GM12801 (cell line): ENCODE measurements at regions not wholly inside any gene's neighbourhood (a gene's known extent, or its start where the extent isn't known, plus 50 kb on each side); places are given as distances from the start of the nearest gene placed in this dataset.

Source experiments
- TF ChIP-seq, protein P1 (sequence below): IDR thresholded peaks from one replicate; pipeline ENCODE4 v1.5.1; 2011; ENCODE audit warnings: control low read depth; ENCODE audit not compliant: insufficient read length; ENCODE audit errors: extremely low read depth

DNA sequence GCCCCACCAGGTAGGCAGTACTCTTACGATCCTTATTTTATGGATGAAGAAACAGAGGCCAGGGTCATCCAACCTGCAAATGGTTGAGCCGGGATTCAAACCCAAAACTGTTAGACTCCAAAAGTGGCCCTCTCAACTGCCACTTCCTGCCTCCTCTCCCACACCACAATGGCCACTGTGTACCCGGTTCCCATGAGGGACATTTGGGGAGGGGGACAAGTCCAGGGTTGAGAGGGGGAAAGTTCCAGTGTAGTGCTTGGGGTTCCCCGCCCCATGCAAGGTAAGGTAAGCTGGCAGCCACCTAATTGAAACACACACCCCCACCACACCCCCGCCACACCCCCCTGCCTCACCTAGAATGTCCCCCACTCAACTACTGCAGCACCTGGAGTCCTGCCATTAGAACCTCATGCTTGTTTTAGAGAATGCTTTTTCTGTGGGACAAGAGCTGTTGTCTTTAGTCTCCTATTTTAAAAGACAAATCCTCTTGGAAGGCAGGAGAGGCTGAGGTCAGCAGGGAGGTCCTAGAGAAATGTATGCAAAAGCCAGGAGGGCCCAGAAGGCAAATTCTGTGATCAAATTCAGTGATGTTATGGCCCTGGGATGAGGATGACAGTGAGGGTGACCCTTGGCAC is 145.2 kb downstream of the ZFP36L2 start:
- TF ChIP-seq, protein P1, sequence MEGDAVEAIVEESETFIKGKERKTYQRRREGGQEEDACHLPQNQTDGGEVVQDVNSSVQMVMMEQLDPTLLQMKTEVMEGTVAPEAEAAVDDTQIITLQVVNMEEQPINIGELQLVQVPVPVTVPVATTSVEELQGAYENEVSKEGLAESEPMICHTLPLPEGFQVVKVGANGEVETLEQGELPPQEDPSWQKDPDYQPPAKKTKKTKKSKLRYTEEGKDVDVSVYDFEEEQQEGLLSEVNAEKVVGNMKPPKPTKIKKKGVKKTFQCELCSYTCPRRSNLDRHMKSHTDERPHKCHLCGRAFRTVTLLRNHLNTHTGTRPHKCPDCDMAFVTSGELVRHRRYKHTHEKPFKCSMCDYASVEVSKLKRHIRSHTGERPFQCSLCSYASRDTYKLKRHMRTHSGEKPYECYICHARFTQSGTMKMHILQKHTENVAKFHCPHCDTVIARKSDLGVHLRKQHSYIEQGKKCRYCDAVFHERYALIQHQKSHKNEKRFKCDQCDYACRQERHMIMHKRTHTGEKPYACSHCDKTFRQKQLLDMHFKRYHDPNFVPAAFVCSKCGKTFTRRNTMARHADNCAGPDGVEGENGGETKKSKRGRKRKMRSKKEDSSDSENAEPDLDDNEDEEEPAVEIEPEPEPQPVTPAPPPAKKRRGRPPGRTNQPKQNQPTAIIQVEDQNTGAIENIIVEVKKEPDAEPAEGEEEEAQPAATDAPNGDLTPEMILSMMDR = no peak

GRCh38 chr2:43080571-43081021 is 145.8 kb downstream of the ZFP36L2 start:
- TF ChIP-seq, protein P1 = no peak

GRCh38 chr2:43078781-43079755 is 147.3 kb downstream of the ZFP36L2 start:
- TF ChIP-seq, protein P1 = no peak

DNA sequence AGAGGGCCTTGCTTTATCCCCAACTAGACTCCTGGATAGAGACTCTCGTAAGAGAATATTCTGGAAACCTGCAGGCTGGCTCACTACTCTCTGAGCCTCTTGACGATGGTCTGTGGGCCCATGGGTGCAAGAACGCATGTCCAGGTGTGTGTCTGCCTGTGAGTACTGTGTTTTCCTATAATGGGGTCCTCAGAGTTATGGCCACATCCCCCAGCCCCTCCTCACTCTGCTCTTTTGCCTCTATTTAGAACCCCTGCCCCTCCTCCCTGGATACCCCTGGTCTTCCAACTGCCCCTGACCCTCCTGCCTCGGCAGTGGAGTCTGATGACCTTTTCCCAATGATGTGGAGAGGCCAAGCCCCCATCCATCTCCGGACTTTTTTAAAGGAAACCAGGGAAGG is 148.1 kb downstream of the ZFP36L2 start:
- TF ChIP-seq, protein P1 = no peak

DNA sequence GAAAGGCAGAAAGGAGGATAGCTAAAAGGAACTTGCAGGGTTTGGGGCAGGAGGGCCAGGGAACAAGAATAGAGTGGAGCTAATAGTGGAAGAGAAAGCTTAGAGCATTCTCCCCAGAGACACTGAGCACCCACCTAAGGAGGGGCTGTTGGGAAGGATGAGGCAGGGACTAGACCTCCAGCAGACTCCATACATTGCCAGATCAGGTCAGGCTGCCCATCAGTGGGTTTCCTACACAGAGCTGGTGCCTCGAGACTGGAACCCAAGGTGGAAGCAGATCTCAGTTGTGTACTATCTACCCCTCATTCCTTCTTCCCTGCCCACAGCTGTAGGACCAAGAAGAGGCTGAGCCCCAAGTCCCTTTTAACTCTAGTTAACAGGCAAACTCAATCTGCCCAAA is 148.5 kb downstream of the ZFP36L2 start:
- TF ChIP-seq, protein P1 = no peak

- TF ChIP-seq, protein P1 = no peak
Measured at GRCh38 chr2:43076676-43077075, 149.7 kb downstream of the ZFP36L2 start.

GRCh38 chr2:43075811-43076585 is 150.4 kb downstream of the ZFP36L2 start:
- TF ChIP-seq, protein P1 = no peak
